B cell (primary cell): ENCODE measurements at regions not wholly inside any gene's neighbourhood (a gene's known extent, or its start where the extent isn't known, plus 50 kb on each side); places are given as distances from the start of the nearest gene placed in this dataset.

Source experiments
- CTCF ChIP-seq: fragments of 200-600 bp; IDR thresholded peaks from one replicate; pipeline ENCODE4 v1.8.0; 2022; ENCODE audit warnings: antibody characterized with exemption, mild to moderate bottlenecking
- EZH2 ChIP-seq: IDR thresholded peaks from 2 replicates; pipeline ENCODE4 v1.6.1; 2012; ENCODE audit warnings: borderline replicate concordance, low read depth, mild to moderate bottlenecking, moderate library complexity, low read length; ENCODE audit not compliant: insufficient read depth, poor library complexity, severe bottlenecking

DNA sequence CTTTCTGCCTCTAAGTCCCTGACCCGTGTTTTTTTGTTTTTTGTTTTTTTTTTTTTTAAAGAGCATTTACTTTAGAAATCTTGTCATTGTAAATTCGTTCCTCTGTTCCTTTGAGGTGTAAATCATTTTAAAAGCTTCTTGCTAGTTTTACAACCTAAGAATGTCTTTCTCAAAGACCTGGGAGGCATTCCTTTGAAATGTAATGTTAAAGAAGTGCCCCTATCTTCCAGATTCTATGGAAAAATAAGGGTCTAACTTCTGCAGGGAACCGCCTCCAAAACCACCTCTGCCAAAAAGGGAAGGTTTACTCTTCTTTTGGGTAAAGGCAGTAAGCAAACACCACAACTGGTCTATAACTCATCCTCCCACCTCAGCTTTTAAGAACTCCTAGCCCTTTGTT lies 259.6 kb upstream of the ZNF804A start:
- TF ChIP-seq CTCF (no peak), EZH2 (no peak)
